OCI-LY7 (cell line): ENCODE measurements at regions not wholly inside any gene's neighbourhood (a gene's known extent, or its start where the extent isn't known, plus 50 kb on each side); places are given as distances from the start of the nearest gene placed in this dataset.

ENCODE experiments used
- EZH2phosphoT487 ChIP-seq: fragments of 200-600 bp; sonication (generic); IDR thresholded peaks from 2 replicates; pipeline ENCODE4 v1.6.1; 2018; ENCODE audit warnings: low read depth, borderline replicate concordance, mild to moderate bottlenecking, mixed run types, antibody characterized with exemption, low read length, moderate library complexity, mixed read lengths
- TF ChIP-seq, protein P1 (sequence below): fragments of 200-600 bp; sonication (generic); conservative IDR thresholded peaks from 2 replicates; pipeline ENCODE4 v1.5.1; 2014; ENCODE audit warnings: mild to moderate bottlenecking, antibody characterized with exemption, low read length, moderate library complexity, mixed read lengths

GRCh38 chr2:221042926-221043325 lies 529.2 kb downstream of the EPHA4 start:
- TF ChIP-seq, protein P1, sequence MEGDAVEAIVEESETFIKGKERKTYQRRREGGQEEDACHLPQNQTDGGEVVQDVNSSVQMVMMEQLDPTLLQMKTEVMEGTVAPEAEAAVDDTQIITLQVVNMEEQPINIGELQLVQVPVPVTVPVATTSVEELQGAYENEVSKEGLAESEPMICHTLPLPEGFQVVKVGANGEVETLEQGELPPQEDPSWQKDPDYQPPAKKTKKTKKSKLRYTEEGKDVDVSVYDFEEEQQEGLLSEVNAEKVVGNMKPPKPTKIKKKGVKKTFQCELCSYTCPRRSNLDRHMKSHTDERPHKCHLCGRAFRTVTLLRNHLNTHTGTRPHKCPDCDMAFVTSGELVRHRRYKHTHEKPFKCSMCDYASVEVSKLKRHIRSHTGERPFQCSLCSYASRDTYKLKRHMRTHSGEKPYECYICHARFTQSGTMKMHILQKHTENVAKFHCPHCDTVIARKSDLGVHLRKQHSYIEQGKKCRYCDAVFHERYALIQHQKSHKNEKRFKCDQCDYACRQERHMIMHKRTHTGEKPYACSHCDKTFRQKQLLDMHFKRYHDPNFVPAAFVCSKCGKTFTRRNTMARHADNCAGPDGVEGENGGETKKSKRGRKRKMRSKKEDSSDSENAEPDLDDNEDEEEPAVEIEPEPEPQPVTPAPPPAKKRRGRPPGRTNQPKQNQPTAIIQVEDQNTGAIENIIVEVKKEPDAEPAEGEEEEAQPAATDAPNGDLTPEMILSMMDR, result no peak
- TF ChIP-seq EZH2phosphoT487, result no peak
